ENCODE measurements at regions not wholly inside any gene's neighbourhood (a gene's known extent, or its start where the extent isn't known, plus 50 kb on each side); places are given as distances from the start of the nearest gene placed in this dataset.

GRCh38 chr20:63081831-63082230, 75.1 kb upstream of the BHLHE23 start:
- Histone ChIP-seq H3K4me1 (ENCODE audit: control insufficient read depth, insufficient read depth, low read length) (no peaks in the 10 kb centered on the region), H3K27me3 (ENCODE audit: control insufficient read depth, insufficient read depth, low read length) (no peaks in the 10 kb centered on the region), H3K4me3 (ENCODE audit: low read depth in 2 of 2, low read length in 2 of 2) (no peak overlapping the region), H3K36me3 (ENCODE audit: control insufficient read depth, insufficient read depth, low read length) (no peaks in the 10 kb centered on the region), H3K9me3 (ENCODE audit: control insufficient read depth, insufficient read depth, low read depth, low read length) (peaks cover 8% of the 10 kb centered on the region; the same call in 1 of the 2 replicates), H3K27ac (ENCODE audit: low read length) (no peak overlapping the region)
- no peak for TF ChIP-seq REST (IDR thresholded peaks at IDR 0.05; ENCODE audit: insufficient read depth in 1 of 2, low read depth in 2 of 2, low read length in 1 of 2)
- TF ChIP-seq CTCF (IDR thresholded peaks at IDR 0.05), result no peak
- no peak for TF ChIP-seq TCF7L2 (IDR thresholded peaks at IDR 0.05; ENCODE audit: low read depth, low read length)
- TF ChIP-seq POLR2AphosphoS5 (IDR thresholded peaks at IDR 0.05; ENCODE audit: low read depth, low read length), result no peak
- TF ChIP-seq SIN3A (IDR thresholded peaks at IDR 0.05; ENCODE audit: borderline replicate concordance, insufficient read depth, low read depth, low read length), result no peak
- CTCF ChIA-PET, result no interaction called here
- POLR2A ChIA-PET, result no interaction called here
- no TSS peak for BruUV-seq (replicated peaks)
- no peak for DNase-seq (ENCODE audit: low read depth, low spot score)
- intact Hi-C loops (cut with micrococcal nuclease; ENCODE audit: unreplicated experiment), result no loop called here
- ATAC-seq, result no peak
- in situ Hi-C loops (cut with HindIII; ENCODE audit: low pct_unique_long_range_greater_than_20kb, low sequenced_read_pairs), result no loop called here

- Histone ChIP-seq H3K27me3 (ENCODE audit: control insufficient read depth, insufficient read depth, low read length) (no peaks in the 10 kb centered on the region), H3K4me3 (ENCODE audit: low read depth in 2 of 2, low read length in 2 of 2) (no peak overlapping the region), H3K27ac (ENCODE audit: low read length) (no peak overlapping the region), H3K9me3 (ENCODE audit: control insufficient read depth, insufficient read depth, low read depth, low read length) (peaks cover 8% of the 10 kb centered on the region; the same call in 1 of the 2 replicates), H3K4me1 (ENCODE audit: control insufficient read depth, insufficient read depth, low read length) (no peaks in the 10 kb centered on the region), H3K36me3 (ENCODE audit: control insufficient read depth, insufficient read depth, low read length) (no peaks in the 10 kb centered on the region)
- intact Hi-C loops (cut with micrococcal nuclease; ENCODE audit: unreplicated experiment), result no loop called here
- no TSS peak for BruUV-seq (replicated peaks)
- POLR2A ChIA-PET, result no interaction called here
- no peak for ATAC-seq
- TF ChIP-seq REST (IDR thresholded peaks at IDR 0.05; ENCODE audit: insufficient read depth in 1 of 2, low read depth in 2 of 2, low read length in 1 of 2) (no peak), SIN3A (IDR thresholded peaks at IDR 0.05; ENCODE audit: borderline replicate concordance, insufficient read depth, low read depth, low read length) (no peak), POLR2AphosphoS5 (IDR thresholded peaks at IDR 0.05; ENCODE audit: low read depth, low read length) (no peak), TCF7L2 (IDR thresholded peaks at IDR 0.05; ENCODE audit: low read depth, low read length) (no peak), CTCF (IDR thresholded peaks at IDR 0.05) (no peak)
- in situ Hi-C loops (cut with HindIII; ENCODE audit: low pct_unique_long_range_greater_than_20kb, low sequenced_read_pairs), result no loop called here
- CTCF ChIA-PET, result no interaction called here
- no peak for DNase-seq (ENCODE audit: low read depth, low spot score)
These were observed 74.6 kb upstream of the BHLHE23 start for GRCh38 chr20:63081351-63081750.
